LNCaP clone FGC (cell line): ENCODE measurements at regions not wholly inside any gene's neighbourhood (a gene's known extent, or its start where the extent isn't known, plus 50 kb on each side); places are given as distances from the start of the nearest gene placed in this dataset.

ENCODE experiments used
- DNase-seq: peaks from one replicate; pipeline ENCODE4 v3.0.0-alpha.2; 2011; ENCODE audit warnings: low read depth
- H3K4me3 ChIP-seq: 2 replicates; pipeline ENCODE4 v1.5.1; 2011; ENCODE audit warnings: mild to moderate bottlenecking, low read depth, low read length, control low read depth
- CTCF ChIP-seq: IDR thresholded peaks from 2 replicates; pipeline ENCODE4 v1.5.1; 2012; ENCODE audit warnings: mild to moderate bottlenecking; ENCODE audit not compliant: control insufficient read depth, insufficient read depth; ENCODE audit errors: extremely low read depth

- TF ChIP-seq CTCF: no peak
- H3K4me3 ChIP-seq: no peak overlapping the region
- no peak for DNase-seq
Measured at GRCh38 chr10:71077143-71077581, 135.2 kb upstream of the UNC5B start.

GRCh38 chr10:71077796-71078453 lies 134.4 kb upstream of the UNC5B start:
- H3K4me3 ChIP-seq: no peak overlapping the region
- no peak for DNase-seq
- TF ChIP-seq CTCF: no peak

GRCh38 chr10:71078454-71079145 lies 133.8 kb upstream of the UNC5B start:
- DNase-seq: no peak
- no peak for TF ChIP-seq CTCF
- no peak overlapping the region for H3K4me3 ChIP-seq

GRCh38 chr10:71079761-71080380 lies 132.5 kb upstream of the UNC5B start:
- DNase-seq: no peak
- no peak overlapping the region for H3K4me3 ChIP-seq
- no peak for TF ChIP-seq CTCF

GRCh38 chr10:71080381-71081228 lies 131.8 kb upstream of the UNC5B start:
- no peak for DNase-seq
- H3K4me3 ChIP-seq: no peak overlapping the region
- TF ChIP-seq CTCF: no peak

GRCh38 chr10:71081229-71081560 lies 131.2 kb upstream of the UNC5B start:
- DNase-seq: no peak
- no peak for TF ChIP-seq CTCF
- no peak overlapping the region for H3K4me3 ChIP-seq
